ENCODE measurements at regions not wholly inside any gene's neighbourhood (a gene's known extent, or its start where the extent isn't known, plus 50 kb on each side); places are given as distances from the start of the nearest gene placed in this dataset.

GRCh38 chr14:42023452-42023851 is 416.8 kb downstream of the LRFN5 start:
- Histone ChIP-seq H3K27me3 (ENCODE audit: control insufficient read depth in 1 of 2, insufficient read depth in 2 of 2, low read length in 2 of 2) (no peaks in the 10 kb centered on the region), H4K20me1 (ENCODE audit: insufficient read depth, low read length) (no peaks in the 10 kb centered on the region), H3K4me3 (replicated peaks in 1 of 3; ENCODE audit: insufficient read depth in 1 of 3, low read depth in 2 of 3, low read length in 3 of 3) (no peak overlapping the region), H3K4me2 (ENCODE audit: low read depth, low read length) (no peak overlapping the region), H3K79me2 (ENCODE audit: insufficient read depth, low read length) (no peaks in the 10 kb centered on the region), H3K4me1 (ENCODE audit: insufficient read depth, low read length) (no peaks in the 10 kb centered on the region), H2AFZ (ENCODE audit: low read length) (no peak overlapping the region), H3K27ac (ENCODE audit: extremely low read length, insufficient read depth, low read length) (no peak overlapping the region), H3K9ac (ENCODE audit: insufficient read depth, low read depth, low read length) (no peak overlapping the region), H3K9me3 (ENCODE audit: low read length) (peaks cover 81% of the 10 kb centered on the region), H3K36me3 (replicated peaks in 1 of 2; ENCODE audit: control insufficient read depth in 1 of 2, insufficient read depth in 2 of 2, low read length in 2 of 2) (no peaks in the 10 kb centered on the region)
- BruUV-seq (replicated peaks): no TSS peak
- in situ Hi-C loops (cut with HindIII; ENCODE audit: extremely low pct_ligation_motif_present, low pct_unique_long_range_greater_than_20kb) (no loop called here), intact Hi-C loops (cut with micrococcal nuclease; ENCODE audit: unreplicated experiment) (no loop called here)
- FAIRE-seq (no peak), ATAC-seq (no peak; the same call in 2 of the 3 replicates), DNase-seq (ENCODE audit: low spot score) (peak; percentile 8)
- under 1% methylated on average over 2 of the region's 2 CpGs for WGBS (ENCODE audit: low lambda C conversion rate)
- TF ChIP-seq NR2F6 (IDR thresholded peaks at IDR 0.05) (peak; percentile 44), NR2F6 (CRISPR knock-in tag; IDR thresholded peaks at IDR 0.05) (no peak), SIN3B (IDR thresholded peaks at IDR 0.05; ENCODE audit: low read length) (no peak), ZNF720 (CRISPR knock-in tag; IDR thresholded peaks at IDR 0.05) (no peak), CEBPB (IDR thresholded peaks at IDR 0.05; ENCODE audit: borderline replicate concordance, low read depth, low read length) (no peak), TBX2 (CRISPR knock-in tag; IDR thresholded peaks at IDR 0.05; ENCODE audit: borderline replicate concordance) (no peak)
- TF ChIP-seq, protein P1, sequence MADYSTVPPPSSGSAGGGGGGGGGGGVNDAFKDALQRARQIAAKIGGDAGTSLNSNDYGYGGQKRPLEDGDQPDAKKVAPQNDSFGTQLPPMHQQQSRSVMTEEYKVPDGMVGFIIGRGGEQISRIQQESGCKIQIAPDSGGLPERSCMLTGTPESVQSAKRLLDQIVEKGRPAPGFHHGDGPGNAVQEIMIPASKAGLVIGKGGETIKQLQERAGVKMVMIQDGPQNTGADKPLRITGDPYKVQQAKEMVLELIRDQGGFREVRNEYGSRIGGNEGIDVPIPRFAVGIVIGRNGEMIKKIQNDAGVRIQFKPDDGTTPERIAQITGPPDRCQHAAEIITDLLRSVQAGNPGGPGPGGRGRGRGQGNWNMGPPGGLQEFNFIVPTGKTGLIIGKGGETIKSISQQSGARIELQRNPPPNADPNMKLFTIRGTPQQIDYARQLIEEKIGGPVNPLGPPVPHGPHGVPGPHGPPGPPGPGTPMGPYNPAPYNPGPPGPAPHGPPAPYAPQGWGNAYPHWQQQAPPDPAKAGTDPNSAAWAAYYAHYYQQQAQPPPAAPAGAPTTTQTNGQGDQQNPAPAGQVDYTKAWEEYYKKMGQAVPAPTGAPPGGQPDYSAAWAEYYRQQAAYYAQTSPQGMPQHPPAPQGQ (CRISPR knock-in tag; IDR thresholded peaks at IDR 0.05; ENCODE audit: borderline replicate concordance): no peak
- ChIA-PET CTCF (ENCODE audit: low intra/inter-chr PET ratio, low total read pairs) (no interaction called here), POLR2A (no interaction called here)

DNA sequence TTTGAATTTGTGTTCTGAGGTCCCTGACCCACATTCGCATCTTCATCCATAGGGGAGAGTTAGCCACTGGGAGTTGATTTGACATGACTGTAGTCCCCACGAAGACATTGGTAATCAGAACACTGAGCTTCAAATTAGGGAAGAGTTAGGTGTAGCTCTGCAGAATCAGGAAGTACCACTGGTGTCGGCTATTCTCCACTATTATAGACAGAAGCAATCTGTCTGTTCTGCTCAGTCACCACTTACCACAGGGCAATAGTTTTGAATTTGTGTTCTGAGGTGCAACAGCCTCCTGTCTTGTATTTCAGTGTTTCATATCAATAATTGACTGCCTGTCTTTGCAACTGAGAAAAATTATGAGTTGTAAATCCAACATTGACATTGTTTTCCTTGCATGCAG is 407.6 kb downstream of the LRFN5 start:
- TF ChIP-seq, protein P2, sequence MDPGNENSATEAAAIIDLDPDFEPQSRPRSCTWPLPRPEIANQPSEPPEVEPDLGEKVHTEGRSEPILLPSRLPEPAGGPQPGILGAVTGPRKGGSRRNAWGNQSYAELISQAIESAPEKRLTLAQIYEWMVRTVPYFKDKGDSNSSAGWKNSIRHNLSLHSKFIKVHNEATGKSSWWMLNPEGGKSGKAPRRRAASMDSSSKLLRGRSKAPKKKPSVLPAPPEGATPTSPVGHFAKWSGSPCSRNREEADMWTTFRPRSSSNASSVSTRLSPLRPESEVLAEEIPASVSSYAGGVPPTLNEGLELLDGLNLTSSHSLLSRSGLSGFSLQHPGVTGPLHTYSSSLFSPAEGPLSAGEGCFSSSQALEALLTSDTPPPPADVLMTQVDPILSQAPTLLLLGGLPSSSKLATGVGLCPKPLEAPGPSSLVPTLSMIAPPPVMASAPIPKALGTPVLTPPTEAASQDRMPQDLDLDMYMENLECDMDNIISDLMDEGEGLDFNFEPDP (CRISPR knock-in tag; conservative IDR thresholded peaks at IDR 0.05): no peak
- WGBS (ENCODE audit: low lambda C conversion rate): 5% methylated on average over 3 of the region's 3 CpGs
- in situ Hi-C loops (cut with HindIII; ENCODE audit: extremely low pct_ligation_motif_present, low pct_unique_long_range_greater_than_20kb): no loop called here

More for the DNA sequence above, 407.6 kb downstream of the LRFN5 start:
- H3K4me2 ChIP-seq (ENCODE audit: low read depth, low read length): no peak overlapping the region
- no peak for DNase-seq (ENCODE audit: low spot score)
- ChIA-PET POLR2A (no interaction called here), CTCF (ENCODE audit: low intra/inter-chr PET ratio, low total read pairs) (no interaction called here)
- no peaks in the 10 kb centered on the region for H3K36me3 ChIP-seq (replicated peaks in 1 of 2; ENCODE audit: control insufficient read depth in 1 of 2, insufficient read depth in 2 of 2, low read length in 2 of 2)
- no peaks in the 10 kb centered on the region for H3K27me3 ChIP-seq (ENCODE audit: control insufficient read depth in 1 of 2, insufficient read depth in 2 of 2, low read length in 2 of 2)
- intact Hi-C loops (cut with micrococcal nuclease; ENCODE audit: unreplicated experiment): no loop called here
- H3K4me1 ChIP-seq (ENCODE audit: insufficient read depth, low read length): no peaks in the 10 kb centered on the region
- no peak overlapping the region for H3K9ac ChIP-seq (ENCODE audit: insufficient read depth, low read depth, low read length)
- H3K79me2 ChIP-seq (ENCODE audit: insufficient read depth, low read length): no peaks in the 10 kb centered on the region
- no peak overlapping the region for H3K4me3 ChIP-seq (replicated peaks in 1 of 3; ENCODE audit: insufficient read depth in 1 of 3, low read depth in 2 of 3, low read length in 3 of 3)
- peaks cover 77% of the 10 kb centered on the region for H3K9me3 ChIP-seq (ENCODE audit: low read length)
- no peak overlapping the region for H2AFZ ChIP-seq (ENCODE audit: low read length)
- no peak overlapping the region for H3K27ac ChIP-seq (ENCODE audit: extremely low read length, insufficient read depth, low read length)
- FAIRE-seq: no peak
- BruUV-seq (replicated peaks): no TSS peak
- ATAC-seq: no peak
- no peaks in the 10 kb centered on the region for H4K20me1 ChIP-seq (ENCODE audit: insufficient read depth, low read length)
